Hepatocyte (in vitro differentiated cells): ENCODE measurements at regions not wholly inside any gene's neighbourhood (a gene's known extent, or its start where the extent isn't known, plus 50 kb on each side); places are given as distances from the start of the nearest gene placed in this dataset.
"Not testable (repeated sequence)": the region's sequence is repeated elsewhere in the genome, so short reads cannot be mapped to it uniquely, and the experiment has no call there.

Source experiments
- CTCF ChIP-seq: fragments of 200-600 bp; sonication (generic); IDR thresholded peaks from 2 replicates; pipeline ENCODE4 v1.5.1; 2016; ENCODE audit warnings: antibody characterized with exemption, mild to moderate bottlenecking; ENCODE audit not compliant: poor library complexity
- EZH2 ChIP-seq: fragments of 200-600 bp; sonication (generic); IDR thresholded peaks from 2 replicates; pipeline ENCODE4 v1.6.1; 2016; ENCODE audit warnings: antibody characterized with exemption, mild to moderate bottlenecking, borderline replicate concordance
- EZH2phosphoT487 ChIP-seq: fragments of 200-600 bp; sonication (generic); IDR thresholded peaks from one replicate; pipeline ENCODE4 v1.6.1; 2018; ENCODE audit warnings: antibody characterized with exemption, mild to moderate bottlenecking, low read depth, moderate library complexity; ENCODE audit not compliant: unreplicated experiment, severe bottlenecking

DNA sequence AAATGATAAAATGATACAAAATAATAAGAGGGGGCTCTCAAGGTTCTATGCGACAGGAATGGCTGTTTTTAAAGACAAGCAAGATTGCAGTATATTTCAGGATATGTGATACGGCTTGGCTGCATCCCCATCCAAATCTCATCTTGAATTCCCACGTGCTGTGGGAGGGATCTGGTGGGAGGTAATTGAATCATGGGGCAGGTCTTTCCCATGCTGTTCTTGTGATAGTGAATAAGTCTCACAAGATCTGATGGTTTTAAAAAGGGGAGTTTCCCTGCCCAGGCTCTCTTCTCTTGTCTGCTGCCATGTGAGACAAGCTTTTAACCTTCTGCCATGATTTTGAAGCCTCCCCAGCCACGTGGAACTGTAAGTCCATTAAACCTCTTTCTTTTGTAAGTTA lies 327.7 kb downstream of the GBA3 start:
- not testable (repeated sequence) for TF ChIP-seq CTCF, EZH2, EZH2phosphoT487
